GM18873 (cell line): ENCODE measurements at regions not wholly inside any gene's neighbourhood (a gene's known extent, or its start where the extent isn't known, plus 50 kb on each side); places are given as distances from the start of the nearest gene placed in this dataset.
A peak's percentile ranks its signal among the peaks of the same experiment; 100 is the strongest.

Source experiments
- ATAC-seq: cut with Tn5 transposase; IDR thresholded peaks from one replicate; pipeline ENCODE4 v1.9.1; 2021; ENCODE audit warnings: mild to moderate bottlenecking, moderate library complexity, moderate number of reproducible peaks; ENCODE audit not compliant: unreplicated experiment, low FRiP score

DNA sequence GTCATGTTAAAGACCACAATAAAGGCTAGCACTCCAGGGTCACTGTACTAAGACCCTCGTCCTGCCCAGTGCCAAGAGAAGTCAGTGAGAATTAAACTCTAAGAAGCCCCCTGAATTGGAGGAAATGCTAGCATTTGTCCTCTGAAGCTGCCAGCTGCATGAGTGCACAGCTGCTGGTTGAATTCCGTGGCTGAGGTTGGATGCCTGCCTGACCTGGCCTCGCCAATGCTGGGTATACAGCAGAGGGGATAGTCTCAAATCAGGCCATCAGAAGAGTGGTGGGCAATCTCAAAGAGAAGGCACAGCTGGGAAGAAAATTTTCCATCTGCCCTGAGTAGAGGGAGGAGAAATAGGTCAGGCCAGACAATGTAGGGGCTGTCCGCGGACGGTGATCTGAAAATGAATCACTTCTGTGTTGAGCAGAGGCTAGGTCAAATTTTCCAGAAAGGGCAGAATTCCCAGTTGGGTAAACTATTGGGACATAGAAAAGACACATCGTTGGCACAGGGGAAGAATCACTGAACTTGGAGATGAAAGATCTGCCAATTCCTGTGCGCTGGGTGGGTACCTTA, 110.5 kb upstream of the AGAP1 start:
- ATAC-seq = no peak

- no peak for ATAC-seq
Measured at GRCh38 chr2:235384624-235385023, 109.2 kb upstream of the AGAP1 start.

- no peak for ATAC-seq
Measured at GRCh38 chr2:235389626-235390025, 104.2 kb upstream of the AGAP1 start.

DNA sequence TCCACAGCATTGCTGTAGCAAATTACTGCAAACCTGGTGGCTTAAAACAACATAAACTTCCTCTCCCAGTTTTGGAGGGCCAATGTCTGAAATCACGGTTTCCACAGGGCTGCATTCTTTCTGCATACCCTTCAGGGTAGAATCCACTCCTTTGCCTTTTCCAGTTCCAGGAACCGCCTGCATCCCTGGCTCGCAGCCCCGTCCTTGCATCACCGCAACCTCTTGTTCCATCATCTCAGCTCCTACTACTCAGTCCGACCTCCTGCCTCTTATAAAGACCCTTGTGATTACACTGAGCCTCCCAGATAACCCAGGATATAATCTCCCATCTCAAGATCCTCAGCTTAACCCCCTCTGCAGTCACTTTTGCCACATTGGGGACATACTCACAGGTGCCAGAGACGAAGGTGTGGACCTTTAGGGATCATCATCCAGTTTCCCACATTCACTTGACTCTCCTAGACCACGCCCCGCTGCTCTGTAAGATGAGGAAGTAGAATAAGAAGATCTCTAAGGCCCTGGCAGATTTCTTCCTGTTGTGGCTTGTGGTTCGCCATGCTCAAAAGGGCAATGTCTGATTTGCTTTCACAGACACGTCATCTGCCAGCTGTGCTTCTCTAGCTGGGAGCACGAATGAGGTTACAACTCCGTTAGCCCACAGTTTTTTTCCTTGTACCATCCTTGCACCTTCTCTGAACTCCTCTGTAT, 103.6 kb upstream of the AGAP1 start:
- peak; percentile 83 for ATAC-seq

DNA sequence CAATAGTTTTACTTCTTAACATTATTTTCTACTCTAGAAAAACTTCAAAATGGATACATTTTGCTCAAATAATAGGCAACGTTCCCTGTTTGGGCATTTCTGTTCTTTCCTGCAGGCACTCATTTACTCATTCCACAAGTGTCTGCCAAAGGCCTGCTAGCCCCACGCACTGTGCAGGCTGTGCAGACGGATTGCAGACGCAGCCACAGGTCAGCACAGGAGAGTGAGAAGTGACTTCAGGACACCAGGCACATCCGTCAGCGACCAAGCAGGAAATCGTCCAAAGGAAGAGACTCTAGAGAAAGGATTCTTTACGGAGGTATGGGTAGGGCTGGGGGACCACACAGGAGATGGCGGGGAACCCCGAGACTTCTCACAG, 103.0 kb upstream of the AGAP1 start:
- peak; percentile 19 for ATAC-seq

DNA sequence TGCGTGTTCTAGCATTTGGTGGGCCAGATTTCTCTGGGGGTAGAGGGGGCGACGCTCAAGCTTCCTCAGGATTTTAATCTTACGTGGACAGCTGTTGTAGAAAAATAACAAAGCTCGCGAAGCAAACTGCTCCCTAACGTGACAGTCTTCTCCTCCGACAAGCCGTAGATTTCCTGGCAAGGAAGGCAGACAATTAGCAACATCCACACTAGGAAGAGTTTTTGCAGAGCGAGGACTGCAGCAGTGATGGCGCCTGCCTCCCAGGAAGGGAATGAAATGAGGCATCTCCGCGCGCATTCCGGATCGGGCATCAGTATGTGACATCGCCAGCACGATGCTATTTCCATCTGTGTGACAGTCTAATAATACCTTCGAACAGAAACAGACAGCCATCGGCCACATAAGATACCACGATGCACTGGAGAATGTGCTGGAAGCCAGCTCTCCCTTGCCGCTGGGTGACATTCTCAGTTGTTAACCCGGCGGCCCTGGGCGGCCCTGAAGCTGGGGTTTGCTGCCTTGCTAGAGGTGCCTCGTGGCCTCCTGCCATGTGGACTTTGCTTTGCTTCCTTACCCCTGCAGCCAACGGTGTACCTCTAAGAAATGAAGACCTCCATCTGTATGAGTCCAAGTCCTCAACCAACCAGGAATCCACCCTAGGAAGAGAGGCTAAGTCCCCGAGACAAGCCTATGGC, 101.8 kb upstream of the AGAP1 start:
- ATAC-seq = no peak

- no peak for ATAC-seq
Measured at GRCh38 chr2:235394278-235394828, 99.5 kb upstream of the AGAP1 start.

- ATAC-seq = no peak
Measured at GRCh38 chr2:235396071-235396846, 97.6 kb upstream of the AGAP1 start.

DNA sequence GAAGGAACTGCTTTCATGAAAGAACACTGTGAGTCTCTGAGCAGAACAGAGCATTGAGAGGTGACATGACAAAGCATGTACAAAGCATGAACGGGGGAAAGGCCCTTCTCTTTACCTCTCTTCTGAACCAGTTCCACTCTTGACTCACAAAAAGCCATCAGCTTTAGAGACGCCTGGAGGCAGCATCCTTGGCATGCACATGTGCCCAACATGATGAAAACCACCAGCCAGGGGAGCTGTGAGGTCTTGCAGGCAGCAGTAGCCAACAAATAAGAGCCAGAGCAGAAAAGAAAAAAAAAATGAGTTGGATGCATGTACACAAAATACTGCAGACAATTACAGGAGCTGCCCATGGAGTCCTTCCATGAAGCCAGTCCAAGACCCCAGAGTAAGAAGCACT, 95.5 kb upstream of the AGAP1 start:
- ATAC-seq = no peak

GRCh38 chr2:235399895-235400294, 93.9 kb upstream of the AGAP1 start:
- no peak for ATAC-seq

DNA sequence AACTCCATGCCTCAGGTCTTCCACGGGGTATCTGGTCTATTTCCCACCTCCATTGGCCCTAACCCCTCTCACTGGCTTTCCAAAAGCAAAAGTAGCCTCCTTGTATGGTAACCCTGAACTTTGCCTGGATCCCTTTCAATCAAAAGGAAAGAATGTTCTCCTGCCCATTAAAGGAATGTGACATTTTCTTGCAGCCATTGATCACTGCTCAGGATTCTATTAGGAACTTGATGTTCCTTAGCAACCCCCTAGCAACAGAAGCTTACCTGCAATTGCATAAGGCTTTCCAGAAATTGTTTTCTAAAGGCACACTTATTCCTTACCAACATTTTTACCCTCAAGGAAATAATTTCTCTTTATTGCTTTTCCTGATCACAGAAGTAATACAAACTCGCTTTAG, 91.4 kb upstream of the AGAP1 start:
- ATAC-seq = no peak

- no peak for ATAC-seq
Measured at GRCh38 chr2:235405612-235406361, 88.1 kb upstream of the AGAP1 start.

GRCh38 chr2:235406430-235406829, 87.4 kb upstream of the AGAP1 start:
- ATAC-seq = no peak

GRCh38 chr2:235411905-235412485, 81.8 kb upstream of the AGAP1 start:
- no peak for ATAC-seq

- ATAC-seq = no peak
Measured at GRCh38 chr2:235413064-235413463, 80.8 kb upstream of the AGAP1 start.

- no peak for ATAC-seq
Measured at GRCh38 chr2:235414422-235414821, 79.4 kb upstream of the AGAP1 start.

DNA sequence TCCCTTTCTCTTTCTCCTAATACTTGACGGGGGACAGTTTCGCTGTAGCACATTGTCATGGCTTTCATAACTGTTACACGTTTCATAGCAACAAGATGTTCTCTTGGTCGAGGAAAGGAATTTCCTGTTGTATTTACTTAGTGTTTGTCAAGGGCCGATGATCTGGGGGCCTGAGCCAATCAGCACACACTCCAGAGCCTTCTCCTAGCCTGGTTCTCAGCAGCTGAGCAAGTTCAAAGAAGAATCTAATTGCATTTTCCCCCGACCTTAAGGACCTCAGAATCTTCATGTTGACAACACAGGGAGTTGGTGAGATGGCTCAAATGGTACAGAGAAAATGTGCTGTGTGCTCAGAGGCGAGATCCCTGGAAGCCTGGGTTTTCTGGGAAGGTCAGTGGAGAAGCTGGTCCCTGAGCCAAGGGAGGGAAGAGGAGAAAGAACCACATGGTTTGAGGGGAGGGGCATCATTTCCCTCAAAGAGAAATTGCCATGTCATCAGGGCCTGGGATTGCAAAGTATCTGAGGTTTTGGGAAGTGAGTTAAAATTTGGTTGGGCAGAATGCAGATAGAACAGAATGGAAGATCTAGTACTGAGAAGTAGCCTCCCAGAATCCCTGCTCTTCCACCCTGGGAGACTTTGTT, 76.9 kb upstream of the AGAP1 start:
- no peak for ATAC-seq

DNA sequence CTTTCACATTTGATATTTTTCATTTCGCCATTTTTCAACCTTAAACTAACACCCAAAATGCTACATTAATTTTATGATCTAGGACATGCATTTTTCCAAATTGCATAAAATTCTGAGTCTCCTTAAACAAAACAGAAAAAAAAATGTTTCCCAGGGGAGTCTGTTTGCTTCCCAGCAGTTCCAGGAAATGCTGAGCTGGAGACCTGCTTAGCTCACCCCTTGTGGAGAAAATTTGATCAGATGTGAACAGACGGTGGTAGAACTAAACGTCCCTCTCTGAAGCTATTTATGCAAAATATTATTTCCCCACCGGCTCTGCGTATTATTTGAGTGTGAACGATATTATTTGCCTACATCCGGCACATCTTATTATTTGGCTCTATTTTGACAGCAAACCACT, 74.9 kb upstream of the AGAP1 start:
- no peak for ATAC-seq

DNA sequence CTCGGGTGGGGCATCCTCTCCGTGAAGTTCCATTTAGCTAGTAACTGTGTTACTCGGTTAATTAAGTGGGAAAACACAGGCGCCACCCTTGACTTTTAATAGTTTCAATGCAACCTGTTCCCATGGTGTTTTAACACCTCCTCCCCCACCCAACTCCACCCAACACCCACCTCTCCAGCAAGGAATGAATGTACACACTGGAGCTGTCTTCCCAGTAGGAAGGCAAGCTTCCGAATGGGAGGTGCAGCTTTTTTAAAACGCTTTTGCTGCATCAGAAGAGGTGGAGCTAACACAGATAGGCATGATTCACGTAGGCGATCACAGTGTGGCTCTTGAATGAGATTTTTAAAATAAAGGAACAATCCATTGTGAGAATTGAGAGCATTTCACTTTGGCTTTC, 73.8 kb upstream of the AGAP1 start:
- no peak for ATAC-seq
